ENCODE measurements at regions not wholly inside any gene's neighbourhood (a gene's known extent, or its start where the extent isn't known, plus 50 kb on each side); places are given as distances from the start of the nearest gene placed in this dataset.

GRCh38 chr5:74054139-74054538 lies 428.1 kb downstream of the ARHGEF28 start:
- no peaks in the 10 kb centered on the region for H3K36me3 ChIP-seq (ENCODE audit: insufficient read depth, low read length)
- no peaks in the 10 kb centered on the region for H3K27me3 ChIP-seq (ENCODE audit: insufficient read depth, low read length)
- ChIA-PET POLR2A (ENCODE audit: partially characterized antibody) (no interaction called here), CTCF (ENCODE audit: partially characterized antibody) (no interaction called here)
- no peak overlapping the region for H3K4me3 ChIP-seq (ENCODE audit: low read length in 2 of 2)
- Mint-ChIP-seq H3K4me3 (no peak overlapping the region), H3K27ac (no peak overlapping the region), H3K36me3 (no peaks in the 10 kb centered on the region), H3K9me3 (peaks cover 0 to 4% (median 0%) of the 10 kb centered on the region in 8 donors), H3K4me1 (no peaks in the 10 kb centered on the region), H3K27me3 (peaks cover 2 to 9% of the 10 kb centered on the region in 2 donors)
- H3K9me3 ChIP-seq (ENCODE audit: control insufficient read depth in 1 of 2, low read length in 2 of 2): no peaks in the 10 kb centered on the region
- no peak overlapping the region for H3K27ac ChIP-seq (ENCODE audit: low read depth, low read length)
- H3K4me1 ChIP-seq (ENCODE audit: insufficient read depth, low read length): no peaks in the 10 kb centered on the region
- intact Hi-C loops (cut with micrococcal nuclease): no loop called here
- DNase-seq: no peak

GRCh38 chr5:74052441-74053221 lies 426.6 kb downstream of the ARHGEF28 start:
- Histone ChIP-seq H3K27ac (ENCODE audit: low read depth, low read length) (no peak overlapping the region), H3K27me3 (ENCODE audit: insufficient read depth, low read length) (no peaks in the 10 kb centered on the region), H3K4me3 (ENCODE audit: low read length in 2 of 2) (no peak overlapping the region), H3K9me3 (ENCODE audit: control insufficient read depth in 1 of 2, low read length in 2 of 2) (no peaks in the 10 kb centered on the region), H3K4me1 (ENCODE audit: insufficient read depth, low read length) (no peaks in the 10 kb centered on the region), H3K36me3 (ENCODE audit: insufficient read depth, low read length) (no peaks in the 10 kb centered on the region)
- intact Hi-C loops (cut with micrococcal nuclease): no loop called here
- H3K36me3 Mint-ChIP-seq: no peaks in the 10 kb centered on the region
- H3K9me3 Mint-ChIP-seq: peaks cover 0 to 4% (median 0%) of the 10 kb centered on the region in 8 donors
- DNase-seq: no peak
- H3K4me1 Mint-ChIP-seq: no peaks in the 10 kb centered on the region
- POLR2A ChIA-PET (ENCODE audit: partially characterized antibody): no interaction called here
- no peak overlapping the region for H3K4me3 Mint-ChIP-seq
- H3K27me3 Mint-ChIP-seq: peaks cover 3 to 10% of the 10 kb centered on the region in 2 donors
- CTCF ChIA-PET (ENCODE audit: partially characterized antibody): interaction anchor here (1.1 kb wide), 1 partner anchor 12 kb away, joined by 3 read pairs; no protein-coding TSS in a partner anchor
- H3K27ac Mint-ChIP-seq: no peak overlapping the region

DNA sequence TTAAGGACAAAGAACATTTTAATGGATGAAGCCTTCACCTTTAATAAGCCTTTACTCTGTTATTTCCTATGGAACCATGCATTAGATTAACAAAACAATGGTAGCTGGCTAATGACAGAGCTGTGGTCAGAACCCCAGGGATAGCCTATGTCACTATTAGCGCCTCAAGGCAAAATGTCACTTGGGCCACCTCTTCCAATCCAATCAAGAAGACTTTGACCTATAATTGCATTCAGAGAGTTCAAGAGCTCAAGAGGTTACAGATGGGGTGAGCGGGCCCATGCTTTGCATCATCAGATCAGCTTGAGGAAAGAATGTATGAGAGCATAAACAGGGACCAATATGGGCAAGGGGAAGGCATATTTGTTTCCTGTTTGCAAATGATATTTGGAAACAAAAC lies 425.1 kb downstream of the ARHGEF28 start:
- ChIA-PET CTCF (ENCODE audit: partially characterized antibody) (no interaction called here), POLR2A (ENCODE audit: partially characterized antibody) (no interaction called here)
- Histone ChIP-seq H3K27me3 (ENCODE audit: insufficient read depth, low read length) (no peaks in the 10 kb centered on the region), H3K4me1 (ENCODE audit: insufficient read depth, low read length) (no peaks in the 10 kb centered on the region), H3K4me3 (ENCODE audit: low read length in 2 of 2) (no peak overlapping the region), H3K36me3 (ENCODE audit: insufficient read depth, low read length) (no peaks in the 10 kb centered on the region), H3K27ac (ENCODE audit: low read depth, low read length) (no peak overlapping the region), H3K9me3 (ENCODE audit: control insufficient read depth in 1 of 2, low read length in 2 of 2) (no peaks in the 10 kb centered on the region)
- H3K4me1 Mint-ChIP-seq: no peaks in the 10 kb centered on the region
- intact Hi-C loops (cut with micrococcal nuclease): no loop called here
- H3K4me3 Mint-ChIP-seq: no peak overlapping the region
- H3K9me3 Mint-ChIP-seq: peaks cover 0 to 2% (median 0%) of the 10 kb centered on the region in 8 donors
- no peaks in the 10 kb centered on the region for H3K36me3 Mint-ChIP-seq
- no peak for DNase-seq
- peaks cover 3 to 8% of the 10 kb centered on the region in 2 donors for H3K27me3 Mint-ChIP-seq
- H3K27ac Mint-ChIP-seq: no peak overlapping the region

DNA sequence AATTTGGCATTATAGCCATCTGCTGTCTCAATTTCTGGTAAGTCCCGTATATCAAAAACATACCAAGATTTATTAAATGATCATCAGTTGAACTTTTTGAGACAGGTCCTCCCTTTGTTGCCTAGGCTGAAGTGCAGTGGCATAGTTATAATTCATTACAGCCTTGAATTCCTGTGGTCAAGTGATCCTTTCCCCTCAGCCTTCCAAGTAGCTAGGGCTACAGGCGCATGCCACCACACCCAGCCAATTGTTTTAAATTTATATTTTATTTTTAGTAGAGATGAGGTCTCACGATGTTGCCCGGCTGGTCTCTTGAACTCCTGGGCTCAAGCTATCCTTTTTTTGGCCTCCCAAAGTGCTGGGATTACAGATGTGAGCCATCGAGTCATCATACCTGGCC lies 418.9 kb downstream of the ARHGEF28 start:
- H3K27me3 Mint-ChIP-seq: peaks cover 4 to 6% of the 10 kb centered on the region in 2 donors
- H3K4me1 Mint-ChIP-seq: no peaks in the 10 kb centered on the region
- ChIA-PET CTCF (ENCODE audit: partially characterized antibody) (interaction anchor here (1.2 kb wide), 1 partner anchor 33 kb away, joined by 4 read pairs; no protein-coding TSS in a partner anchor), POLR2A (ENCODE audit: partially characterized antibody) (no interaction called here)
- H3K27ac Mint-ChIP-seq: no peak overlapping the region
- no peaks in the 10 kb centered on the region for H3K36me3 Mint-ChIP-seq
- H3K4me3 Mint-ChIP-seq: no peak overlapping the region
- Histone ChIP-seq H3K27ac (ENCODE audit: low read depth, low read length) (no peak overlapping the region), H3K27me3 (ENCODE audit: insufficient read depth, low read length) (no peaks in the 10 kb centered on the region), H3K4me3 (ENCODE audit: low read length in 2 of 2) (no peak overlapping the region), H3K36me3 (ENCODE audit: insufficient read depth, low read length) (no peaks in the 10 kb centered on the region), H3K9me3 (ENCODE audit: control insufficient read depth in 1 of 2, low read length in 2 of 2) (no peaks in the 10 kb centered on the region), H3K4me1 (ENCODE audit: insufficient read depth, low read length) (no peaks in the 10 kb centered on the region)
- peaks cover 0 to under 1% (median 0%) of the 10 kb centered on the region in 8 donors for H3K9me3 Mint-ChIP-seq
- intact Hi-C loops (cut with micrococcal nuclease): no loop called here
- no peak for DNase-seq

- no peaks in the 10 kb centered on the region for H3K36me3 Mint-ChIP-seq
- ChIA-PET POLR2A (ENCODE audit: partially characterized antibody) (no interaction called here), CTCF (ENCODE audit: partially characterized antibody) (no interaction called here)
- H3K4me1 Mint-ChIP-seq: no peaks in the 10 kb centered on the region
- H3K27me3 ChIP-seq (ENCODE audit: insufficient read depth, low read length): no peaks in the 10 kb centered on the region
- peaks cover 4% of the 10 kb centered on the region in 2 donors for H3K27me3 Mint-ChIP-seq
- no peaks in the 10 kb centered on the region for H3K4me1 ChIP-seq (ENCODE audit: insufficient read depth, low read length)
- no peak for DNase-seq
- peaks cover 0 to 2% (median 0%) of the 10 kb centered on the region in 8 donors for H3K9me3 Mint-ChIP-seq
- H3K4me3 Mint-ChIP-seq: no peak overlapping the region
- no peaks in the 10 kb centered on the region for H3K36me3 ChIP-seq (ENCODE audit: insufficient read depth, low read length)
- no peak overlapping the region for H3K27ac Mint-ChIP-seq
- H3K4me3 ChIP-seq (ENCODE audit: low read length in 2 of 2): no peak overlapping the region
- H3K27ac ChIP-seq (ENCODE audit: low read depth, low read length): no peak overlapping the region
- intact Hi-C loops (cut with micrococcal nuclease): no loop called here
- H3K9me3 ChIP-seq (ENCODE audit: control insufficient read depth in 1 of 2, low read length in 2 of 2): no peaks in the 10 kb centered on the region
Measured at GRCh38 chr5:74042959-74043358, 417.0 kb downstream of the ARHGEF28 start.

DNA sequence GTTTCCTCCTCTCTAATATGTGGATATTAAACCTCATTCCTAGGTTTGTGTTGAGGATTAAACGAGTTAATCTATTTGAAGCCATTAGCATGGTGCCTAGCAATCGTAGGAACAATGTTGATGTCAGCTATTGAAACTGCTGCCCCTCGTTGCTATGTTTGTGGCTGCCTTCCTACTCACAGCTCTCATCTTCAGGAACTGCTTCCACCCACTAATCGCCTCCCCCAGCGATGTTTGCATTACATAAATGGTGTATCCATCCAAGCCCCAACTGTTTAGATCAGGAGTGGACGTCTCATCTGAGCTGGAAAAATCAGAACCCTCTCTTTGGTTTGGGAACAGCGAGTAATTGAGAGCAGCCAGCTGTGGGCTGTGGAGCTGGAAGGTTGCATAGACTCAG lies 416.6 kb downstream of the ARHGEF28 start:
- no peak overlapping the region for H3K27ac Mint-ChIP-seq
- intact Hi-C loops (cut with micrococcal nuclease): no loop called here
- H3K4me3 ChIP-seq (ENCODE audit: low read length in 2 of 2): no peak overlapping the region
- no peak overlapping the region for H3K27ac ChIP-seq (ENCODE audit: low read depth, low read length)
- H3K27me3 ChIP-seq (ENCODE audit: insufficient read depth, low read length): no peaks in the 10 kb centered on the region
- no peaks in the 10 kb centered on the region for H3K4me1 ChIP-seq (ENCODE audit: insufficient read depth, low read length)
- peaks cover 0 to 2% (median 0%) of the 10 kb centered on the region in 8 donors for H3K9me3 Mint-ChIP-seq
- peaks cover 2 to 4% of the 10 kb centered on the region in 2 donors for H3K27me3 Mint-ChIP-seq
- H3K4me1 Mint-ChIP-seq: no peaks in the 10 kb centered on the region
- POLR2A ChIA-PET (ENCODE audit: partially characterized antibody): no interaction called here
- no peaks in the 10 kb centered on the region for H3K9me3 ChIP-seq (ENCODE audit: control insufficient read depth in 1 of 2, low read length in 2 of 2)
- no peaks in the 10 kb centered on the region for H3K36me3 ChIP-seq (ENCODE audit: insufficient read depth, low read length)
- H3K4me3 Mint-ChIP-seq: no peak overlapping the region
- DNase-seq: no peak
- CTCF ChIA-PET (ENCODE audit: partially characterized antibody): no interaction called here
- no peaks in the 10 kb centered on the region for H3K36me3 Mint-ChIP-seq

DNA sequence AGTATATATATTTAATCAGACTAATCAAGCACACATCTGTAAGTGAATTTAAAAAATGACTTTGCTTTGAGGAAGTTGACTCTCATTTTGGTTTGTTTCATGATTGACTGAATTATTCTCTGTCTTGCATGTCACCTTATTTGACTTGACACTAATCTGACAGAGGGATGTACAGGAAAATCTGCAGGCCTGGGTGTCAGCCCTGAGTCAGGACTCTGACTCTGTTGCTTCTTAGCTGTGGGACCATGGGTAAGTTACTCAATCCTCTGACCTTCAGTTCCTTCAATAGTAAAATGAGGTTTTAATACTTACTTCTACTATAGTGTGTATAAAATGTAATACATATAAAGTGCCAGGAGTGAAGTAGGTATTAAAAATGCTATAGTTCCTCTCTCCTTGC lies 415.9 kb downstream of the ARHGEF28 start:
- Mint-ChIP-seq H3K27me3 (peaks cover 2 to 5% of the 10 kb centered on the region in 2 donors), H3K4me3 (no peak overlapping the region), H3K27ac (no peak overlapping the region), H3K4me1 (no peaks in the 10 kb centered on the region), H3K36me3 (no peaks in the 10 kb centered on the region), H3K9me3 (peaks cover 0 to 2% (median 0%) of the 10 kb centered on the region in 8 donors)
- intact Hi-C loops (cut with micrococcal nuclease): no loop called here
- Histone ChIP-seq H3K4me3 (ENCODE audit: low read length in 2 of 2) (no peak overlapping the region), H3K27me3 (ENCODE audit: insufficient read depth, low read length) (no peaks in the 10 kb centered on the region), H3K36me3 (ENCODE audit: insufficient read depth, low read length) (no peaks in the 10 kb centered on the region), H3K4me1 (ENCODE audit: insufficient read depth, low read length) (no peaks in the 10 kb centered on the region), H3K27ac (ENCODE audit: low read depth, low read length) (no peak overlapping the region), H3K9me3 (ENCODE audit: control insufficient read depth in 1 of 2, low read length in 2 of 2) (no peaks in the 10 kb centered on the region)
- POLR2A ChIA-PET (ENCODE audit: partially characterized antibody): no interaction called here
- CTCF ChIA-PET (ENCODE audit: partially characterized antibody): no interaction called here
- DNase-seq: no peak

Data from CD4-positive, alpha-beta memory T cell (primary cell).